HFFc6 (cell line): ENCODE measurements at regions not wholly inside any gene's neighbourhood (a gene's known extent, or its start where the extent isn't known, plus 50 kb on each side); places are given as distances from the start of the nearest gene placed in this dataset.

Source experiments
- DNase-seq: peaks from one replicate; pipeline ENCODE4 v3.0.0-alpha.2; 2018
- H3K27ac Mint-ChIP-seq: 2 replicates; pipeline ENCODE4 v1.8.0; 2020; ENCODE audit warnings: mild to moderate bottlenecking, mixed read lengths
- H3K27me3 Mint-ChIP-seq: 2 replicates; pipeline ENCODE4 v1.8.0; 2021; ENCODE audit warnings: mild to moderate bottlenecking, moderate library complexity, mixed read lengths; ENCODE audit not compliant: insufficient read depth
- H3K36me3 Mint-ChIP-seq: 2 replicates; pipeline ENCODE4 v1.8.0; 2021; ENCODE audit warnings: low read depth, mixed read lengths
- H3K4me1 Mint-ChIP-seq: 2 replicates; pipeline ENCODE4 v1.8.0; 2020; ENCODE audit warnings: low read depth, mixed read lengths
- H3K4me3 Mint-ChIP-seq: 2 replicates; pipeline ENCODE4 v1.8.0; 2020; ENCODE audit warnings: mild to moderate bottlenecking, moderate library complexity, mixed read lengths
- H3K9me3 Mint-ChIP-seq: 2 replicates; pipeline ENCODE4 v1.8.0; 2020; ENCODE audit warnings: mild to moderate bottlenecking, mixed read lengths
- CTCF ChIP-seq: fragments of 200-600 bp; sonication (generic); IDR thresholded peaks from 2 replicates; pipeline ENCODE4 v1.5.0; 2021; ENCODE audit warnings: antibody characterized with exemption, mild to moderate bottlenecking

GRCh38 chr5:87825583-87825982 lies 412.9 kb upstream of the CCNH start:
- Mint-ChIP-seq H3K4me3 (no peak overlapping the region), H3K36me3 (no peaks in the 10 kb centered on the region), H3K4me1 (no peaks in the 10 kb centered on the region), H3K27ac (no peak overlapping the region), H3K27me3 (no peaks in the 10 kb centered on the region), H3K9me3 (peaks cover 28% of the 10 kb centered on the region)
- TF ChIP-seq CTCF: no peak
- DNase-seq: no peak

GRCh38 chr5:87807783-87808182 lies 395.1 kb upstream of the CCNH start:
- Mint-ChIP-seq H3K4me1 (no peaks in the 10 kb centered on the region), H3K9me3 (no peaks in the 10 kb centered on the region; the same call in none of the 2 replicates), H3K27me3 (no peaks in the 10 kb centered on the region), H3K36me3 (no peaks in the 10 kb centered on the region), H3K4me3 (no peak overlapping the region), H3K27ac (no peak overlapping the region)
- no peak for DNase-seq
- TF ChIP-seq CTCF: no peak

GRCh38 chr5:87803352-87803751 lies 390.6 kb upstream of the CCNH start:
- H3K4me3 Mint-ChIP-seq: no peak overlapping the region
- H3K27ac Mint-ChIP-seq: no peak overlapping the region
- DNase-seq: no peak
- H3K36me3 Mint-ChIP-seq: no peaks in the 10 kb centered on the region
- H3K4me1 Mint-ChIP-seq: no peaks in the 10 kb centered on the region
- H3K27me3 Mint-ChIP-seq: no peaks in the 10 kb centered on the region; the same call in 1 of the 2 replicates
- TF ChIP-seq CTCF: no peak
- no peaks in the 10 kb centered on the region; the same call in none of the 2 replicates for H3K9me3 Mint-ChIP-seq

- Mint-ChIP-seq H3K9me3 (no peaks in the 10 kb centered on the region), H3K27ac (no peak overlapping the region), H3K4me1 (no peaks in the 10 kb centered on the region), H3K27me3 (no peaks in the 10 kb centered on the region; the same call in 1 of the 2 replicates), H3K36me3 (no peaks in the 10 kb centered on the region), H3K4me3 (no peak overlapping the region)
- DNase-seq: no peak
- no peak for TF ChIP-seq CTCF
Observed at GRCh38 chr5:87791869-87792268, 379.1 kb upstream of the CCNH start.

GRCh38 chr5:87788416-87788815 lies 375.7 kb upstream of the CCNH start:
- H3K4me1 Mint-ChIP-seq: no peaks in the 10 kb centered on the region
- peaks cover 3% of the 10 kb centered on the region; the same call in 1 of the 2 replicates for H3K27me3 Mint-ChIP-seq
- no peaks in the 10 kb centered on the region for H3K9me3 Mint-ChIP-seq
- H3K27ac Mint-ChIP-seq: no peak overlapping the region
- DNase-seq: no peak
- no peak for TF ChIP-seq CTCF
- no peak overlapping the region for H3K4me3 Mint-ChIP-seq
- H3K36me3 Mint-ChIP-seq: no peaks in the 10 kb centered on the region
